ENCODE measurements at regions not wholly inside any gene's neighbourhood (a gene's known extent, or its start where the extent isn't known, plus 50 kb on each side); places are given as distances from the start of the nearest gene placed in this dataset.
"Not testable (repeated sequence)": the region's sequence is repeated elsewhere in the genome, so short reads cannot be mapped to it uniquely, and the experiment has no call there.

- Mint-ChIP-seq H3K4me3 (no peak overlapping the region), H3K4me1 (no peaks in the 10 kb centered on the region)
Measured at GRCh38 chr15:28459279-28459678, 73.5 kb downstream of the GOLGA8G start.

GRCh38 chr15:28457396-28457932, 75.3 kb downstream of the GOLGA8G start:
- not testable (repeated sequence) for H3K4me3 Mint-ChIP-seq, H3K4me1 Mint-ChIP-seq, H3K27ac Mint-ChIP-seq, H3K36me3 Mint-ChIP-seq, H3K9me3 Mint-ChIP-seq
- H3K27me3 Mint-ChIP-seq: peaks cover 20% of the 10 kb centered on the region
- DNase-seq: peak; percentile 1

More at GRCh38 chr15:28459279-28459678, 73.5 kb downstream of the GOLGA8G start:
- Mint-ChIP-seq H3K27ac (no peak overlapping the region), H3K36me3 (no peaks in the 10 kb centered on the region), H3K27me3 (peaks cover 20% of the 10 kb centered on the region), H3K9me3 (no peaks in the 10 kb centered on the region)
- DNase-seq: no peak

- Mint-ChIP-seq H3K27me3 (peaks cover 20% of the 10 kb centered on the region), H3K27ac (no peak overlapping the region), H3K4me3 (no peak overlapping the region), H3K9me3 (no peaks in the 10 kb centered on the region), H3K36me3 (no peaks in the 10 kb centered on the region), H3K4me1 (no peaks in the 10 kb centered on the region)
- peak; percentile 1 for DNase-seq
Measured at GRCh38 chr15:28456476-28457395, 76.0 kb downstream of the GOLGA8G start.

GRCh38 chr15:28455537-28456475, 77.0 kb downstream of the GOLGA8G start:
- H3K27me3 Mint-ChIP-seq: peaks cover 19% of the 10 kb centered on the region
- H3K36me3 Mint-ChIP-seq, H3K4me1 Mint-ChIP-seq, H3K27ac Mint-ChIP-seq, DNase-seq, H3K9me3 Mint-ChIP-seq, H3K4me3 Mint-ChIP-seq: not testable (repeated sequence)

GRCh38 chr15:28454751-28455220, 76.3 kb downstream of the GOLGA8F start:
- H3K27ac Mint-ChIP-seq, H3K9me3 Mint-ChIP-seq, H3K36me3 Mint-ChIP-seq, H3K4me3 Mint-ChIP-seq, H3K4me1 Mint-ChIP-seq, DNase-seq: not testable (repeated sequence)
- peaks cover 16% of the 10 kb centered on the region for H3K27me3 Mint-ChIP-seq
